CD14-positive monocyte (primary cell): ENCODE measurements at regions not wholly inside any gene's neighbourhood (a gene's known extent, or its start where the extent isn't known, plus 50 kb on each side); places are given as distances from the start of the nearest gene placed in this dataset.

Source experiments
- DNase-seq, 3 donors: peaks; one replicate each; pipeline ENCODE4 v3.0.0-alpha.2; 2011 to 2022
- H2AFZ ChIP-seq: 2 replicates; pipeline ENCODE4 v1.6.0; 2012; ENCODE audit warnings: mild to moderate bottlenecking, low read depth, low read length, inconsistent platforms; ENCODE audit not compliant: insufficient read depth, poor library complexity, severe bottlenecking
- H3K27ac ChIP-seq, 2 donors: 1 replicate in 1 of 2; 2 replicates in 1 of 2; pipeline ENCODE4 v1.5.1; 2012 to 2013; ENCODE audit warnings: low read length in 2 of 2, control low read depth in 1 of 2, inconsistent platforms in 1 of 2, low read depth in 1 of 2, mild to moderate bottlenecking in 1 of 2
- H3K27me3 ChIP-seq, 2 donors: one replicate each; pipeline versions ENCODE4 v1.6.0 to v1.6.1; 2011 to 2013; ENCODE audit warnings: low read length in 2 of 2; ENCODE audit not compliant: control insufficient read depth in 2 of 2, insufficient read depth in 2 of 2
- H3K36me3 ChIP-seq, 2 donors: replicated peaks in 1 of 2; 1 replicate in 1 of 2; 2 replicates in 1 of 2; pipeline versions ENCODE4 v1.5.1 to v1.6.1; 2012 to 2013; ENCODE audit warnings: low read length in 2 of 2, control low read depth in 1 of 2, inconsistent platforms in 1 of 2, mild to moderate bottlenecking in 1 of 2; ENCODE audit not compliant: insufficient read depth in 2 of 2, control insufficient read depth in 1 of 2
- H3K4me1 ChIP-seq, 2 donors: 1 replicate in 1 of 2; 2 replicates in 1 of 2; pipeline versions ENCODE4 v1.5.1 to v1.6.1; 2012 to 2013; ENCODE audit warnings: low read length in 2 of 2, control low read depth in 1 of 2, inconsistent platforms in 1 of 2, mild to moderate bottlenecking in 1 of 2, moderate library complexity in 1 of 2; ENCODE audit not compliant: insufficient read depth in 2 of 2, control insufficient read depth in 1 of 2
- H3K4me2 ChIP-seq: replicated peaks from 2 replicates; pipeline ENCODE3; 2012; ENCODE audit warnings: low read length, moderate library complexity, mild to moderate bottlenecking; ENCODE audit not compliant: poor library complexity, severe bottlenecking; ENCODE audit errors: extremely low read depth
- H3K4me3 ChIP-seq, 3 experiments: fragments of 200-600 bp in 1 of 3; sonication (generic) in 1 of 3; replicated peaks in 1 of 3; 1 replicate in 2 of 3; 2 replicates in 1 of 3; pipeline ENCODE4 v1.5.1; 2011 to 2013; ENCODE audit warnings: low read length in 3 of 3, mild to moderate bottlenecking in 3 of 3, control low read depth in 2 of 3, low read depth in 2 of 3, inconsistent platforms in 1 of 3, moderate library complexity in 1 of 3
- H3K79me2 ChIP-seq: 2 replicates; pipeline ENCODE4 v1.6.0; 2012; ENCODE audit warnings: mild to moderate bottlenecking, control low read depth, inconsistent platforms, low read length, moderate library complexity; ENCODE audit not compliant: insufficient read depth
- H3K9ac ChIP-seq: 2 replicates; pipeline ENCODE4 v1.6.0; 2017; ENCODE audit warnings: low read length, mild to moderate bottlenecking; ENCODE audit not compliant: insufficient read depth, poor library complexity, severe bottlenecking
- H3K9me3 ChIP-seq, 2 donors: replicated peaks in 1 of 2; 1 replicate in 1 of 2; 2 replicates in 1 of 2; pipeline versions ENCODE4 v1.5.1 to v1.6.1; 2012 to 2013; ENCODE audit warnings: low read length in 2 of 2, control low read depth in 1 of 2; ENCODE audit not compliant: control insufficient read depth in 1 of 2, insufficient read depth in 1 of 2
- H4K20me1 ChIP-seq: 2 replicates; pipeline ENCODE4 v1.6.0; 2012; ENCODE audit warnings: mild to moderate bottlenecking, low read length, control low read depth, moderate library complexity; ENCODE audit not compliant: insufficient read depth
- H3K27ac Mint-ChIP-seq, 7 donors: one replicate each; pipeline ENCODE4 v1.8.0; 2020; ENCODE audit warnings: mild to moderate bottlenecking in 7 of 7, mixed read lengths in 7 of 7, moderate library complexity in 6 of 7, inconsistent platforms in 2 of 7
- H3K27me3 Mint-ChIP-seq, 3 donors: one replicate each; pipeline ENCODE4 v1.8.0; 2021 to 2022; ENCODE audit warnings: low read depth in 3 of 3, mild to moderate bottlenecking in 3 of 3, mixed read lengths in 3 of 3, moderate library complexity in 3 of 3, inconsistent platforms in 1 of 3
- H3K36me3 Mint-ChIP-seq, 2 donors: one replicate each; pipeline ENCODE4 v1.8.0; 2020; ENCODE audit warnings: mixed read lengths in 2 of 2, inconsistent platforms in 1 of 2, mild to moderate bottlenecking in 1 of 2
- H3K4me1 Mint-ChIP-seq: one replicate; pipeline ENCODE4 v1.8.0; 2020; ENCODE audit warnings: mild to moderate bottlenecking, mixed read lengths
- H3K4me3 Mint-ChIP-seq, 2 donors: one replicate each; pipeline ENCODE4 v1.8.0; 2020; ENCODE audit warnings: mild to moderate bottlenecking in 2 of 2, mixed read lengths in 2 of 2, moderate library complexity in 1 of 2
- H3K9me3 Mint-ChIP-seq, 7 donors: one replicate each; pipeline ENCODE4 v1.8.0; 2020 to 2022; ENCODE audit warnings: mixed read lengths in 7 of 7, mild to moderate bottlenecking in 6 of 7, moderate library complexity in 6 of 7, inconsistent platforms in 2 of 7
- CTCF ChIP-seq: fragments of 200-600 bp; IDR thresholded peaks from one replicate; pipeline ENCODE4 v1.8.0; 2022; ENCODE audit warnings: antibody characterized with exemption, mild to moderate bottlenecking
- WGBS: methylation state at CpG from one replicate; pipeline ENCODE4 v1.1.5; 2013; ENCODE audit warnings: missing lambda C conversion rate; ENCODE audit not compliant: insufficient coverage; 5-methylcytosine and 5-hydroxymethylcytosine counted together
- intact Hi-C, 2 donors: fragments of 100-400 bp; cut with micrococcal nuclease; formaldehyde crosslinking; loops; one replicate each; pipeline versions ENCODE4 v1.15.0 to v1.15.1; 2023

GRCh38 chr3:177764933-177765332, 567.7 kb upstream of the TBL1XR1 start:
- H3K27ac Mint-ChIP-seq = no peak overlapping the region
- H3K27me3 Mint-ChIP-seq = peaks cover 2 to 3% (median 3%) of the 10 kb centered on the region in 3 donors
- peaks cover 0 to 9% of the 10 kb centered on the region in 2 donors for H3K9me3 ChIP-seq
- H3K9me3 Mint-ChIP-seq = peaks cover 7 to 19% (median 13%) of the 10 kb centered on the region in 7 donors
- H2AFZ ChIP-seq = no peak overlapping the region
- H3K9ac ChIP-seq = no peak overlapping the region
- no peaks in the 10 kb centered on the region for H4K20me1 ChIP-seq
- H3K4me2 ChIP-seq = no peak overlapping the region
- H3K27ac ChIP-seq = no peak overlapping the region
- no peak overlapping the region for H3K4me3 ChIP-seq
- H3K36me3 Mint-ChIP-seq = no peaks in the 10 kb centered on the region
- no CpG with 5 or more reads among the region's 3 CpGs for whole genome bisulfite sequencing
- no peak for TF ChIP-seq CTCF
- no peaks in the 10 kb centered on the region for H3K4me1 ChIP-seq
- intact Hi-C loops = no loop called here
- no peaks in the 10 kb centered on the region for H3K27me3 ChIP-seq
- H3K4me1 Mint-ChIP-seq = peaks cover 3% of the 10 kb centered on the region
- no peak overlapping the region for H3K4me3 Mint-ChIP-seq
- no peaks in the 10 kb centered on the region for H3K79me2 ChIP-seq
- no peak for DNase-seq
- no peaks in the 10 kb centered on the region for H3K36me3 ChIP-seq

- Histone ChIP-seq H3K9ac (no peak overlapping the region), H4K20me1 (no peaks in the 10 kb centered on the region), H3K9me3 (peaks cover 0 to 9% of the 10 kb centered on the region in 2 donors), H3K36me3 (no peaks in the 10 kb centered on the region), H3K79me2 (no peaks in the 10 kb centered on the region), H3K27ac (no peak overlapping the region), H3K27me3 (no peaks in the 10 kb centered on the region), H3K4me1 (peaks cover 17 to 25% of the 10 kb centered on the region in 2 donors), H3K4me3 (no peak overlapping the region), H2AFZ (no peak overlapping the region), H3K4me2 (no peak overlapping the region)
- WGBS = 100% methylated on average over 1 of the region's 2 CpGs
- H3K27me3 Mint-ChIP-seq = peaks cover 0 to 3% (median 2%) of the 10 kb centered on the region in 3 donors
- DNase-seq = no peak
- H3K9me3 Mint-ChIP-seq = peaks cover 4 to 19% (median 10%) of the 10 kb centered on the region in 7 donors
- no peaks in the 10 kb centered on the region for H3K36me3 Mint-ChIP-seq
- no peak for TF ChIP-seq CTCF
- H3K4me1 Mint-ChIP-seq = peaks cover 34% of the 10 kb centered on the region
- intact Hi-C loops = loop anchor here in 1 of 2 donors (10.0 kb wide), 1 partner anchor 406 kb away; no protein-coding TSS in a partner anchor
- H3K27ac Mint-ChIP-seq = no peak overlapping the region
- H3K4me3 Mint-ChIP-seq = no peak overlapping the region
These were observed 573.3 kb upstream of the TBL1XR1 start for GRCh38 chr3:177770383-177771230.
